ENCODE measurements at regions not wholly inside any gene's neighbourhood (a gene's known extent, or its start where the extent isn't known, plus 50 kb on each side); places are given as distances from the start of the nearest gene placed in this dataset.
"Not testable (repeated sequence)": the region's sequence is repeated elsewhere in the genome, so short reads cannot be mapped to it uniquely, and the experiment has no call there.

- no peak overlapping the region for H4K8ac ChIP-seq (ENCODE audit: low read depth in 2 of 2, low read length in 2 of 2)
- H3K23ac ChIP-seq (ENCODE audit: low read depth, low read length) = no peak overlapping the region
- no peak overlapping the region for H2BK15ac ChIP-seq (ENCODE audit: low read depth, low read length)
- H2BK20ac ChIP-seq (ENCODE audit: low read depth, low read length) = no peak overlapping the region
- ATAC-seq (ENCODE audit: low read depth) (no peak), DNase-seq (no peak)
- no peak for TF ChIP-seq CHD1 (IDR thresholded peaks at IDR 0.05; ENCODE audit: low read depth, low read length)
- no peaks in the 10 kb centered on the region for H3K9me3 ChIP-seq (ENCODE audit: control insufficient read depth, insufficient read depth, low read length)
- H3K4me2 ChIP-seq (ENCODE audit: low read depth, low read length) = no peak overlapping the region
- no peak overlapping the region for H2BK120ac ChIP-seq (ENCODE audit: low read depth, low read length)
- intact Hi-C loops (cut with micrococcal nuclease) = no loop called here
- no peak overlapping the region for H4K5ac ChIP-seq (ENCODE audit: low read depth, low read length)
- CTCF ChIA-PET = no interaction called here
- no peak overlapping the region for H3K56ac ChIP-seq (ENCODE audit: extremely low read depth, insufficient read depth, low read length)
- H3K79me1 ChIP-seq (ENCODE audit: low read depth in 1 of 2, low read length in 2 of 2) = no peaks in the 10 kb centered on the region
- no peak overlapping the region for H3K9ac ChIP-seq (ENCODE audit: low read depth, low read length)
- no peak overlapping the region for H2AK5ac ChIP-seq (ENCODE audit: low read depth, low read length)
- no peak overlapping the region for H4K91ac ChIP-seq (ENCODE audit: insufficient read depth, low read depth, low read length)
- H3K27me3 ChIP-seq (ENCODE audit: control insufficient read depth, insufficient read depth, low read length) = peaks cover 42% of the 10 kb centered on the region
- in situ Hi-C loops (cut with MboI; ENCODE audit: low sequenced_read_pairs) = no loop called here
- H3K27ac ChIP-seq (ENCODE audit: insufficient read depth, low read length) = no peak overlapping the region
- no peaks in the 10 kb centered on the region for H4K20me1 ChIP-seq (ENCODE audit: insufficient read depth, low read length)
- no peaks in the 10 kb centered on the region for H3K9me1 ChIP-seq (ENCODE audit: insufficient read depth, low read length)
- 92% methylated on average over 2 of the region's 7 CpGs; no CpG with 5 or more reads in 1 of the 2 experiments for WGBS, 2 experiments (ENCODE audit: extremely low coverage in 2 of 2, insufficient read length in 1 of 2)
- H3K4me1 ChIP-seq (ENCODE audit: control insufficient read depth, insufficient read depth, low read length) = no peaks in the 10 kb centered on the region; the same call in 1 of the 2 replicates
- dilution Hi-C loops (cut with HindIII; ENCODE audit: low sequenced_read_pairs, unreplicated experiment) = no loop called here
- POLR2A ChIA-PET (ENCODE audit: unreplicated experiment) = no interaction called here
- H2AFZ ChIP-seq (replicated peaks; ENCODE audit: low read length, poor library complexity) = no peak overlapping the region
- no TSS peak for BruUV-seq (replicated peaks)
- no peaks in the 10 kb centered on the region for H3K36me3 ChIP-seq (ENCODE audit: control insufficient read depth, insufficient read depth, low read length)
- no peak overlapping the region for H3K4me3 ChIP-seq (ENCODE audit: insufficient read depth, low read depth, low read length)
- no peak overlapping the region for H2BK5ac ChIP-seq (ENCODE audit: low read depth, low read length, poor library complexity, severe bottlenecking)
- H3K18ac ChIP-seq (ENCODE audit: low read depth, low read length) = no peak overlapping the region
- H3K4ac ChIP-seq (ENCODE audit: low read depth, low read length) = no peak overlapping the region
- no peak overlapping the region for H3K14ac ChIP-seq (replicated peaks; ENCODE audit: low read depth, low read length)
- no peak overlapping the region for H2AK9ac ChIP-seq (replicated peaks; ENCODE audit: low read depth, low read length, poor library complexity)
Measured at GRCh38 chr10:100650693-100651092, 94.7 kb upstream of the PAX2 start.

- H3K56ac ChIP-seq (ENCODE audit: extremely low read depth, insufficient read depth, low read length); H3K18ac ChIP-seq (ENCODE audit: low read depth, low read length); H3K9me1 ChIP-seq (ENCODE audit: insufficient read depth, low read length); H2AK9ac ChIP-seq (replicated peaks; ENCODE audit: low read depth, low read length, poor library complexity); in situ Hi-C loops (cut with MboI; ENCODE audit: low sequenced_read_pairs); H3K23ac ChIP-seq (ENCODE audit: low read depth, low read length); H3K9ac ChIP-seq (ENCODE audit: low read depth, low read length); intact Hi-C loops (cut with micrococcal nuclease); H4K8ac ChIP-seq (ENCODE audit: low read depth in 2 of 2, low read length in 2 of 2); H3K4me2 ChIP-seq (ENCODE audit: low read depth, low read length); H3K36me3 ChIP-seq (ENCODE audit: control insufficient read depth, insufficient read depth, low read length); H3K14ac ChIP-seq (replicated peaks; ENCODE audit: low read depth, low read length); H4K5ac ChIP-seq (ENCODE audit: low read depth, low read length); H3K79me1 ChIP-seq (ENCODE audit: low read depth in 1 of 2, low read length in 2 of 2); H2BK15ac ChIP-seq (ENCODE audit: low read depth, low read length); H2BK5ac ChIP-seq (ENCODE audit: low read depth, low read length, poor library complexity, severe bottlenecking); POLR2A ChIA-PET (ENCODE audit: unreplicated experiment); DNase-seq; dilution Hi-C loops (cut with HindIII; ENCODE audit: low sequenced_read_pairs, unreplicated experiment); H2AK5ac ChIP-seq (ENCODE audit: low read depth, low read length); H4K20me1 ChIP-seq (ENCODE audit: insufficient read depth, low read length); H3K4me1 ChIP-seq (ENCODE audit: control insufficient read depth, insufficient read depth, low read length); H2BK20ac ChIP-seq (ENCODE audit: low read depth, low read length); CTCF ChIA-PET; H3K9me3 ChIP-seq (ENCODE audit: control insufficient read depth, insufficient read depth, low read length); H2BK120ac ChIP-seq (ENCODE audit: low read depth, low read length); H2AFZ ChIP-seq (replicated peaks; ENCODE audit: low read length, poor library complexity); H3K4me3 ChIP-seq (ENCODE audit: insufficient read depth, low read depth, low read length); ATAC-seq (ENCODE audit: low read depth); H3K27ac ChIP-seq (ENCODE audit: insufficient read depth, low read length); BruUV-seq (replicated peaks); H4K91ac ChIP-seq (ENCODE audit: insufficient read depth, low read depth, low read length); H3K4ac ChIP-seq (ENCODE audit: low read depth, low read length): not testable (repeated sequence)
- peaks cover 46% of the 10 kb centered on the region for H3K27me3 ChIP-seq (ENCODE audit: control insufficient read depth, insufficient read depth, low read length)
- WGBS, 2 experiments (ENCODE audit: extremely low coverage in 2 of 2, insufficient read length in 1 of 2) = 83% methylated on average over 3 of the region's 3 CpGs; no CpG with 5 or more reads in 1 of the 2 experiments
Measured at GRCh38 chr10:100651099-100651498, 94.3 kb upstream of the PAX2 start.
